OCI-LY3 (cell line): ENCODE measurements at regions not wholly inside any gene's neighbourhood (a gene's known extent, or its start where the extent isn't known, plus 50 kb on each side); places are given as distances from the start of the nearest gene placed in this dataset.

ENCODE experiments used
- CTCF ChIP-seq: fragments of 200-600, 300-600 bp; sonication (generic); IDR thresholded peaks from 2 replicates; pipeline ENCODE4 v1.5.1; 2014; ENCODE audit warnings: antibody characterized with exemption, low read length, low read depth
- EZH2phosphoT487 ChIP-seq: fragments of 200-600 bp; shearing (Covaris generic); IDR thresholded peaks from 2 replicates; pipeline ENCODE4 v1.6.1; 2018; ENCODE audit warnings: antibody characterized with exemption, mixed run types, low read depth

GRCh38 chr1:83527987-83528386 lies 470.9 kb downstream of the TTLL7 start:
- TF ChIP-seq CTCF (no peak), EZH2phosphoT487 (no peak)
